NCI-H510A treated with DMSO at 0.1 percent for 48 hours (cell line): ENCODE measurements at regions not wholly inside any gene's neighbourhood (a gene's known extent, or its start where the extent isn't known, plus 50 kb on each side); places are given as distances from the start of the nearest gene placed in this dataset.
A peak's percentile ranks its signal among the peaks of the same experiment; 100 is the strongest.

Source experiments
- DNase-seq: peaks from one replicate; lab custom pipeline; 2025; lab: John Stamatoyannopoulos, UW

GRCh38 chr7:24475166-24475961 lies 97.9 kb upstream of the PALS2 start:
- DNase-seq = no peak

GRCh38 chr7:24476227-24476626 lies 97.0 kb upstream of the PALS2 start:
- no peak for DNase-seq

- peak; percentile 86 for DNase-seq
Measured at GRCh38 chr7:24477398-24478136, 95.7 kb upstream of the PALS2 start.

GRCh38 chr7:24478137-24478655 lies 95.1 kb upstream of the PALS2 start:
- DNase-seq = peak; percentile 78

- DNase-seq = no peak
Measured at GRCh38 chr7:24480501-24480900, 92.8 kb upstream of the PALS2 start.

GRCh38 chr7:24483804-24484203 lies 89.4 kb upstream of the PALS2 start:
- DNase-seq = no peak

GRCh38 chr7:24492576-24492975 lies 80.7 kb upstream of the PALS2 start:
- DNase-seq = no peak

GRCh38 chr7:24494832-24495231 lies 78.4 kb upstream of the PALS2 start:
- no peak for DNase-seq

GRCh38 chr7:24496036-24496435 lies 77.2 kb upstream of the PALS2 start:
- DNase-seq = no peak

GRCh38 chr7:24498439-24498838 lies 74.8 kb upstream of the PALS2 start:
- DNase-seq = no peak

- no peak for DNase-seq
Measured at GRCh38 chr7:24499871-24500270, 73.4 kb upstream of the PALS2 start.

GRCh38 chr7:24500599-24500998 lies 72.7 kb upstream of the PALS2 start:
- DNase-seq = no peak

- DNase-seq = no peak
Measured at GRCh38 chr7:24501009-24501408, 72.2 kb upstream of the PALS2 start.

- no peak for DNase-seq
Measured at GRCh38 chr7:24501443-24502134, 71.7 kb upstream of the PALS2 start.

- DNase-seq = no peak
Measured at GRCh38 chr7:24502135-24502488, 71.1 kb upstream of the PALS2 start.

- DNase-seq = no peak
Measured at GRCh38 chr7:24503506-24503905, 69.7 kb upstream of the PALS2 start.

GRCh38 chr7:24504040-24504439 lies 69.2 kb upstream of the PALS2 start:
- DNase-seq = no peak

GRCh38 chr7:24504836-24505235 lies 68.4 kb upstream of the PALS2 start:
- DNase-seq = peak; percentile 13

- DNase-seq = no peak
Measured at GRCh38 chr7:24505968-24506367, 67.3 kb upstream of the PALS2 start.

GRCh38 chr7:24508316-24508715 lies 64.9 kb upstream of the PALS2 start:
- DNase-seq = no peak

GRCh38 chr7:24510759-24511158 lies 62.5 kb upstream of the PALS2 start:
- DNase-seq = no peak

GRCh38 chr7:24517166-24517565 lies 56.1 kb upstream of the PALS2 start:
- DNase-seq = no peak
